Neutrophil (primary cell): ENCODE measurements at regions not wholly inside any gene's neighbourhood (a gene's known extent, or its start where the extent isn't known, plus 50 kb on each side); places are given as distances from the start of the nearest gene placed in this dataset.

ENCODE experiments used
- H3K27ac ChIP-seq: fragments of 200-600 bp; sonication (generic); 2 replicates; pipeline ENCODE4 v1.5.1; 2016; ENCODE audit warnings: mild to moderate bottlenecking, moderate library complexity
- H3K27me3 ChIP-seq: fragments of 200-600 bp; sonication (generic); 2 replicates; pipeline ENCODE4 v1.6.0; 2016; ENCODE audit warnings: mild to moderate bottlenecking
- H3K36me3 ChIP-seq: fragments of 200-600 bp; sonication (generic); 2 replicates; pipeline ENCODE4 v1.5.1; 2017
- H3K4me1 ChIP-seq, 2 experiments: fragments of 200-600 bp in 1 of 2; sonication (generic) in 1 of 2; 1 replicate in 1 of 2; 2 replicates in 1 of 2; pipeline versions ENCODE4 v1.5.1 to v1.6.1; 2013 to 2016; ENCODE audit warnings: low read depth in 1 of 2, low read length in 1 of 2, mild to moderate bottlenecking in 1 of 2, moderate library complexity in 1 of 2; ENCODE audit not compliant: control insufficient read depth in 1 of 2, insufficient read depth in 1 of 2
- H3K4me3 ChIP-seq, 2 experiments: fragments of 200-600 bp in 1 of 2; sonication (generic) in 1 of 2; 1 replicate in 1 of 2; 2 replicates in 1 of 2; pipeline ENCODE4 v1.5.1; 2013 to 2016; ENCODE audit warnings: low read depth in 1 of 2, low read length in 1 of 2, mild to moderate bottlenecking in 1 of 2, moderate library complexity in 1 of 2
- H3K9me3 ChIP-seq: fragments of 200-600 bp; sonication (generic); 2 replicates; pipeline ENCODE4 v1.5.1; 2016
- TF ChIP-seq, protein P1 (sequence below): fragments of 200-600 bp; sonication (generic); IDR thresholded peaks from 2 replicates; pipeline ENCODE4 v1.5.1; 2016; ENCODE audit warnings: antibody characterized with exemption

DNA sequence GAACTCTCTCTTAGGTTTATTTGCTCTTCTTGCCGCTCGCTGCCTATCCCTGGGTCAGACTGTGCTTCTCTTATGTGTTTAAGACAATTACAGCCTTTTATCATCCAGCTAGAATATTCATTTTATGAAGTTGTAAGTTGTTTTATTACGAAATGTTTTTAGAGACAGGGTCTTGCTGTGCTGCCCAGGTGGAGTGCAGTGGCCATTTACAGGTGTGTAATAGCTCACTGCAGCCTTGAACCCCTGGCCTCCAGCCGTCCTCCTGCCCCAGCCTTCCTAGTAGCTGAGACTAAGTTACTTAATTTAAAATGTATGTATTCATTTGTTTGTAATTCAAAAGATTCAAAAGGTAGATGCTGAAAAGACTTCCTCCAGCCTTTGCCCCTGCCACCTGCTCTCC, 99.0 kb upstream of the KIF26B start:
- Histone ChIP-seq H3K4me1 (peaks cover 70 to 77% of the 10 kb centered on the region in 2 experiments), H3K9me3 (no peaks in the 10 kb centered on the region), H3K27ac (peak overlapping the region; percentile 76), H3K4me3 (no peak overlapping the region), H3K27me3 (no peaks in the 10 kb centered on the region), H3K36me3 (no peaks in the 10 kb centered on the region)
- TF ChIP-seq, protein P1, sequence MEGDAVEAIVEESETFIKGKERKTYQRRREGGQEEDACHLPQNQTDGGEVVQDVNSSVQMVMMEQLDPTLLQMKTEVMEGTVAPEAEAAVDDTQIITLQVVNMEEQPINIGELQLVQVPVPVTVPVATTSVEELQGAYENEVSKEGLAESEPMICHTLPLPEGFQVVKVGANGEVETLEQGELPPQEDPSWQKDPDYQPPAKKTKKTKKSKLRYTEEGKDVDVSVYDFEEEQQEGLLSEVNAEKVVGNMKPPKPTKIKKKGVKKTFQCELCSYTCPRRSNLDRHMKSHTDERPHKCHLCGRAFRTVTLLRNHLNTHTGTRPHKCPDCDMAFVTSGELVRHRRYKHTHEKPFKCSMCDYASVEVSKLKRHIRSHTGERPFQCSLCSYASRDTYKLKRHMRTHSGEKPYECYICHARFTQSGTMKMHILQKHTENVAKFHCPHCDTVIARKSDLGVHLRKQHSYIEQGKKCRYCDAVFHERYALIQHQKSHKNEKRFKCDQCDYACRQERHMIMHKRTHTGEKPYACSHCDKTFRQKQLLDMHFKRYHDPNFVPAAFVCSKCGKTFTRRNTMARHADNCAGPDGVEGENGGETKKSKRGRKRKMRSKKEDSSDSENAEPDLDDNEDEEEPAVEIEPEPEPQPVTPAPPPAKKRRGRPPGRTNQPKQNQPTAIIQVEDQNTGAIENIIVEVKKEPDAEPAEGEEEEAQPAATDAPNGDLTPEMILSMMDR = no peak

DNA sequence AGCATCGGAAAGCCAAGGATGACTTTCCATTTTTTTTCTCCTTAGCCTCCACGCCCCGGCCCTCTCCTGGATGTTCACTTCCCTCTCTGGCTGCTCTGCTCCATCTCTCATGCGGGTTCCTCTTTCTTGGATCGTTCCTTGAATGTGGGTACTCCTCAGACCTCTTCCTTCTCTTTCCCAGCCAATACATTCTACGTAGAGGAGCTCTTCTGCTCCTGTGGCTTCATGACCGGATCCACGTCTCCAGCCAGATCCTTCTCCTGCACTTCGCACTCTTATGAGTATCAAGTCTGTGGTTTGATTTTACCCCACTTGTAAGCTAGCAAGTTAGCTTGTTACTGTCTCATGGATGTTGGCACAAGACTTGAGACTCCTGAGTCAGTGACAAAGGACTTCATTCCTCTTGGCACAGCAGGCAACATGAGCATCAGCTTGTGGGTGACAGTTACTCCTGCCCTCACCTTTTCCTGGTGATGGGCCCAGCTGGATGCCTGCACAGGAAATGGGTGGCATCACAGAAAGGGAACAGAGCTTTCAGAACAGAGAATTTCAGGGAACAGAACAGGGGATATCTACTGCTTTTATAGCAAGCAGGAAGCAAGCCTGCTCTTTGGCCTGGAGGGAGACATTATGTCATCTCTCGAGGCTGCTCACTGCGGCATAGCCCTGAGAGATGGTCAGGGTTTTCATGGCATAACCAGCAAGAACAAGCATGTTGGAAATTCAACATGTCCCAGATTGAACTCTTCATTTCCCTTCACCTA, 100.1 kb upstream of the KIF26B start:
- TF ChIP-seq, protein P1 = no peak
- no peaks in the 10 kb centered on the region for H3K9me3 ChIP-seq
- H3K36me3 ChIP-seq = no peaks in the 10 kb centered on the region
- no peaks in the 10 kb centered on the region for H3K27me3 ChIP-seq
- H3K4me1 ChIP-seq = peaks cover 71 to 77% of the 10 kb centered on the region in 2 experiments
- peak overlapping the region; percentile 31 to 54 for H3K4me3 ChIP-seq
- peak overlapping the region; percentile 84 for H3K27ac ChIP-seq

DNA sequence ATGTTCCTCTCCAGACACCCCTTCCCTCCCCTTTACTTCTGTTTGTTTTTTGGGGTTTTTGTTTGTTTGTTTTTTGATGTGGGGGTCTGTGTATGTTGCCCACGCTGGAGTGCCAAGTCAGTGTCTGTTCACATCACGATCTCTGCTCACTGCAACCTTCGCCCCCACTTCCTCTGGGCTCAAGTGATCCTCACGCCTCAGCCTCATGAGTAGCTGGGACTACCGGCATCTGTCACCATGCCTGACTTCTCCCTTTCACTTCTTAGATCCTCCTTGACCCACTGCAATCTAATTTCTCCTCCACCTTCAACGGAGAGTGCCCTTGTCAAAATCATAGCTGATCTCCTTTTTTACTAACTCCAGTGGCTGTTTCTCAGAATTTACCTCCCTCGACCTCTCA, 100.7 kb upstream of the KIF26B start:
- no peaks in the 10 kb centered on the region for H3K27me3 ChIP-seq
- peaks cover 71 to 77% of the 10 kb centered on the region in 2 experiments for H3K4me1 ChIP-seq
- H3K27ac ChIP-seq = peak overlapping the region; percentile 84
- H3K9me3 ChIP-seq = no peaks in the 10 kb centered on the region
- TF ChIP-seq, protein P1 = no peak
- H3K36me3 ChIP-seq = no peaks in the 10 kb centered on the region
- peak overlapping the region; percentile 31 to 54 for H3K4me3 ChIP-seq

DNA sequence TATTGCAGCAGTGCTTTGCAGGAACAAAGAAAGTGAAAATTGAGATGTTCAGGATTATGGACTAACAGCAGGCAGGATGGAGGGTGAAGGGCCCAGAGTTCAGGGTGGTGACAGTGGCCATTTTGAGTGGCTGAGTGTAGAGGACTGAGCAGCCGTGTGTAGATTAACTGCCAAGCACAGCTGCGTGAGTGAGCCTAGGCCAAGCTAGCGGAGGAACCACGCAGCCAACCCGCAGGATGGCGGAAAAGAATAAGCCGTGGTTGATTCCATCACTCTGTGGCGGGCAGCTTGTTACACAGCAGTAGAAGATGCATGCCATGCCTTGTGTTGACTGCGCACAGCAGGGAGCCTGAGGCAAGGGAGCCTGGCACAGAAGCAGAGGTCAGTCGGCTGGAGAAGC, 102.5 kb upstream of the KIF26B start:
- Histone ChIP-seq H3K9me3 (no peaks in the 10 kb centered on the region), H3K4me1 (peaks cover 64% of the 10 kb centered on the region in 2 experiments), H3K36me3 (no peaks in the 10 kb centered on the region), H3K27me3 (no peaks in the 10 kb centered on the region), H3K27ac (peak overlapping the region; percentile 84), H3K4me3 (peak overlapping the region; percentile 54 to 61)
- TF ChIP-seq, protein P1 = no peak

DNA sequence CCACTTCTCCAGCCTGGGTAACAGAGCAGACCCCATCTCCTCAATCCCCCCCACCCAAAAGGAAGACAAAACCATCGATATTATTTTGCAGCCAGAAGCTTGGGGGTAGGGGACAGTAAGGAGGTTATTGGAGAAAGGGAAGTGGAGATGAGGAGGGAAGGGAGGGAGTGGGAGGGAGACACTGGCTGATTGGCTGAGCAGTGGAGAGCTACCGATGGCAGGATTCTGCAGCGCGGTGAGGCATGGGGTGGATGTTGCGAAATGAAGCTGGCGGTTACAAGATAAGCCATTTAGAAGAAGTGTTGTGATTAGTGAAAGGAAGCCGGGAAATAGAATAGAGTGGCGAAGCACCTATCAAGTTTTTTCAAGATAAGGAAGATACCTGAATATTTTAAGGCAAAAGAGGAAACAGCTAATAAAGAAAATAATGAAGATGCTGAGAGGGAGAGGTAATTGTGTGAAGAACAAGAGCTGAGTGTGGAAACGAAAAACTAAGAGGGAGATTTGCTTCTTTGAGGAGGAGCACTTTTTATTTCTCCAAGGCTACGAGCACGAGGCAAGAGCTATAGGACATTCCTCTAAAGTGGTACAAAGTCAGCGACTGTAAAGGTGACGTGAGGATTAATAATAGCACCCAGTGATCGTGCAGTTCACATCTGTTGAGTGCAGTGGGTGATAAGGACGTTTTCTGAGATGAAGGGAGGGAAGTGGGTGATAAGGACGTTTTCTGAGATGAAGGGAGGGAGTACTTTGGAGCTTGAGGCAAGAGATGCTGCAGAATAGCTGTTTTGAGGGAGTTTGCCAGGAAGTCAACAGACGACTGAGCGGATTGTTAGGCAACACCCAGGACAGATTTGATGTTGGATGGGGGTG, 103.2 kb upstream of the KIF26B start:
- Histone ChIP-seq H3K4me3 (peak overlapping the region; percentile 54 to 61), H3K9me3 (no peaks in the 10 kb centered on the region), H3K27me3 (no peaks in the 10 kb centered on the region), H3K36me3 (no peaks in the 10 kb centered on the region), H3K27ac (peak overlapping the region; percentile 84), H3K4me1 (peaks cover 58 to 59% of the 10 kb centered on the region in 2 experiments)
- TF ChIP-seq, protein P1 = no peak
